Heart left ventricle (tissue), 16 donors: ENCODE measurements at regions not wholly inside any gene's neighbourhood (a gene's known extent, or its start where the extent isn't known, plus 50 kb on each side); places are given as distances from the start of the nearest gene placed in this dataset.

Source experiments
- ATAC-seq, 4 donors: fragments of 200-7000 bp; cut with Tn5 transposase; one replicate each; pipeline ENCODE4 v1.9.1; 2020 to 2022; ENCODE audit warnings: moderate library complexity in 4 of 4, mild to moderate bottlenecking in 3 of 4, moderate number of reproducible peaks in 1 of 4
- DNase-seq, 5 donors: peaks; one replicate each; pipeline ENCODE4 v3.0.0-alpha.2; 2020
- H3K27ac ChIP-seq, 12 donors: fragments of 200-600 bp; sonication (generic) in 4 of 12; one replicate each; pipeline versions ENCODE4 v1.5.0 to v1.8.0; 2016 to 2022; ENCODE audit warnings: mild to moderate bottlenecking in 2 of 12
- H3K27me3 ChIP-seq, 9 donors: fragments of 200-600 bp; sonication (generic) in 2 of 9; one replicate each; pipeline versions ENCODE4 v1.5.1 to v1.8.0; 2016 to 2022; ENCODE audit warnings: mild to moderate bottlenecking in 3 of 9
- H3K36me3 ChIP-seq, 9 donors: fragments of 200-600 bp; sonication (generic) in 2 of 9; one replicate each; pipeline versions ENCODE4 v1.5.0 to v1.8.0; 2018 to 2022; ENCODE audit warnings: mild to moderate bottlenecking in 2 of 9
- H3K4me1 ChIP-seq, 12 donors: fragments of 200-600 bp; sonication (generic) in 4 of 12; one replicate each; pipeline versions ENCODE4 v1.5.0 to v1.8.0; 2016 to 2022; ENCODE audit warnings: mild to moderate bottlenecking in 3 of 12
- H3K4me3 ChIP-seq, 12 donors: fragments of 200-600 bp; sonication (generic) in 4 of 12; one replicate each; pipeline versions ENCODE4 v1.5.0 to v1.8.0; 2017 to 2022; ENCODE audit warnings: mild to moderate bottlenecking in 9 of 12, moderate library complexity in 4 of 12
- H3K9me3 ChIP-seq, 12 donors: fragments of 200-600 bp; sonication (generic) in 4 of 12; one replicate each; pipeline versions ENCODE4 v1.5.0 to v1.8.0; 2016 to 2022; ENCODE audit warnings: mild to moderate bottlenecking in 1 of 12
- CTCF ChIP-seq, 12 donors: fragments of 200-600 bp; sonication (generic) in 4 of 12; IDR thresholded peaks; one replicate each; pipeline versions ENCODE4 v1.5.0 to v1.8.0; 2018 to 2022; ENCODE audit warnings: antibody characterized with exemption in 12 of 12, mild to moderate bottlenecking in 5 of 12
- POLR2A ChIP-seq, 2 donors: fragments of 450-650 bp; IDR thresholded peaks; one replicate each; pipeline ENCODE4 v1.6.1; 2017; ENCODE audit warnings: antibody characterized with exemption in 2 of 2, mild to moderate bottlenecking in 2 of 2, moderate library complexity in 2 of 2
- WGBS, 4 donors: extraction: QIAGEN DNeasy Blood & Tissue Kit in 2 of 4; methylation state at CpG; one replicate each; pipeline versions ENCODE4 v1.1.5 to v1.1.7; 2013 to 2018; 5-methylcytosine and 5-hydroxymethylcytosine counted together
- intact Hi-C, 10 donors: fragments of 100-400 bp; cut with DNase I; formaldehyde crosslinking; loops; one replicate each; pipeline versions ENCODE4 v1.11.1 to v1.14.2; 2022
- donor health status: ischemic (EF 13 %, LVEDD 7.1; RV severe dilation, severe dysfunction).
- donor health status: healthy with polysubstance abuse.
- donor health status: DM: no; HTN: yes; CAD: no.
- donor health status: DM: no; HTN: no; CAD: no.
- donor health status: ischemic (EF 25% LVEDD 6.9; RV normal size, moderate dysfunction).
- donor health status: ischemic (EF 25% LVEDD 5.7; RV mildly dilated, moderate dysfunction).
- donor health status: healthy.
- donor health status: DM: yes; HTN: yes; CAD: no.
- donor health status: ischemic (EF 35%, LVEDD 5.7; RV mildly dilated, moderate dysfunction).
- donor health status: nonischemic (EF 11% LVEDD 7.7; RV severe dilation, severe dysfunction).
- donor health status: DM: yes; HTN: yes; CAD: no.
- donor health status: PGD.
- donor health status: ischemic (EF 29% LVEDD 5.4; RV normal size, mild dysfunction).
- donor health status: nonischemic (EF 23%, LVEDD 6.1; RV moderate dilation, normal function).

DNA sequence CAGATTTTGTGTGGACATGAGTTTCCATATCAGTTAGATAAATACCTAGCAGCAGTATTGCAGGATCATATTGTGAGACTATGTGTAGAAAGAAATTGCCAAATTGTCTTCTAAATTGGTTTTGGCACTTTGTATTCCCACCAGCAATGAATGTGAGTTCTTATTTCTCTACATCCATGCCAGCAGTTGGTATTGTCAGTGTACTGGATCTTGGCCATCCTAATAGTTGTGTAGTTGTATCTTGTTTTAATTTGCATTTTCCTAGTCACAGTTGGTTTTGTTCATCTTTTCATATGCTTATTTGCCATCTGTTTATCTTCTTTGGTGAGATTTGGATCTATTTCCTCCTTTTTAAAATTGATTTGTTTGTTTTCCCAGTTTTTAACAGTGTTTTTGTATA, 154.7 kb upstream of the HCRTR2 start:
- Histone ChIP-seq H3K4me1 (peaks cover 0 to 13% (median 0%) of the 10 kb centered on the region in 12 donors), H3K36me3 (no peaks in the 10 kb centered on the region), H3K4me3 (no peak overlapping the region), H3K9me3 (peaks cover 0 to 5% (median 0%) of the 10 kb centered on the region in 12 donors), H3K27ac (no peak overlapping the region), H3K27me3 (no peaks in the 10 kb centered on the region)
- no peak for DNase-seq
- TF ChIP-seq CTCF (IDR thresholded peaks at IDR 0.05) (no peak), POLR2A (IDR thresholded peaks at IDR 0.05) (no peak)
- no peak for ATAC-seq
- intact Hi-C loops = no loop called here

- TF ChIP-seq POLR2A (IDR thresholded peaks at IDR 0.05) = no peak
- TF ChIP-seq CTCF (IDR thresholded peaks at IDR 0.05) = no peak
- DNase-seq = no peak
- H3K4me3 ChIP-seq = no peak overlapping the region
- no peaks in the 10 kb centered on the region for H3K36me3 ChIP-seq
- H3K27ac ChIP-seq = no peak overlapping the region
- ATAC-seq = no peak
- H3K27me3 ChIP-seq = no peaks in the 10 kb centered on the region
- intact Hi-C loops = no loop called here
- WGBS, 4 donors = 56 to 64% (median 61%) methylated on average over 3 of the region's 3 CpGs
- peaks cover 0 to 4% (median 0%) of the 10 kb centered on the region in 12 donors for H3K4me1 ChIP-seq
- H3K9me3 ChIP-seq = peaks cover 0 to 5% (median 0%) of the 10 kb centered on the region in 12 donors
Measured at GRCh38 chr6:55023230-55023629, 151.1 kb upstream of the HCRTR2 start.

GRCh38 chr6:55033016-55033546, 141.2 kb upstream of the HCRTR2 start:
- Histone ChIP-seq H3K9me3 (peaks cover 0 to 17% (median 0%) of the 10 kb centered on the region in 12 donors), H3K36me3 (no peaks in the 10 kb centered on the region), H3K4me1 (peaks cover 0 to 15% (median 0%) of the 10 kb centered on the region in 12 donors), H3K27me3 (no peaks in the 10 kb centered on the region), H3K27ac (no peak overlapping the region), H3K4me3 (no peak overlapping the region)
- intact Hi-C loops = no loop called here
- no peak for DNase-seq
- TF ChIP-seq CTCF (IDR thresholded peaks at IDR 0.05) (no peak), POLR2A (IDR thresholded peaks at IDR 0.05) (no peak)
- no peak for ATAC-seq

DNA sequence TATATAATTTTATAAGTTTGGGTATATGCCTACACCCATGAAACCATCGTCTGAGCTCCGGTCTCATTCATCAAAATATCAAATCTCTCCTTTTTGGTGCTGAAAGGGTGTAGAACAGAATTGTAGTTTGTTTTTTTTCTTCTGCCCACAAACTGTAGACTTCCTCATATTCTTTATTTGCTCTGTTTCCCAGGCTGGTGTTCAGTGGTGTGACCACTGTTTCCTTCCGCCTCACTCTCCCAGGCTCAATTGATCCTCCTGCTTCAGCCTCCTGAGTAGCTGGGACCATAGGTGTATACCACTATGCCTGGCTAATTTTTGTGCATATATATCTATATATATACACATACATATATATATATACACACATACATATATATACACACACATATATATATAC, 139.6 kb upstream of the HCRTR2 start:
- WGBS, 4 donors = 70 to 81% (median 78%) methylated on average over 3 of the region's 3 CpGs

More for the DNA sequence above, 139.6 kb upstream of the HCRTR2 start:
- no peak overlapping the region for H3K4me3 ChIP-seq
- no peaks in the 10 kb centered on the region for H3K36me3 ChIP-seq
- intact Hi-C loops = no loop called here
- H3K27me3 ChIP-seq = no peaks in the 10 kb centered on the region
- no peak for ATAC-seq
- DNase-seq = no peak
- H3K27ac ChIP-seq = no peak overlapping the region
- no peak for TF ChIP-seq POLR2A (IDR thresholded peaks at IDR 0.05)
- no peak for TF ChIP-seq CTCF (IDR thresholded peaks at IDR 0.05)
- H3K4me1 ChIP-seq = peaks cover 0 to 15% (median 0%) of the 10 kb centered on the region in 12 donors
- peaks cover 0 to 17% (median 0%) of the 10 kb centered on the region in 12 donors for H3K9me3 ChIP-seq
